A549 (cell line): ENCODE measurements at regions not wholly inside any gene's neighbourhood (a gene's known extent, or its start where the extent isn't known, plus 50 kb on each side); places are given as distances from the start of the nearest gene placed in this dataset.

Experiments used
- ATAC-seq, 2 experiments: fragments of 200-7000 bp in 1 of 2; fragments of >200 bp in 1 of 2; cut with Nextera tagmentation in 1 of 2; cut with Tn5 transposase in 1 of 2; 3 replicates each; pipeline versions ENCODE4 v1.8.0 to v1.9.1; 2018 to 2020; ENCODE audit warnings: mild to moderate bottlenecking in 1 of 2, moderate library complexity in 1 of 2
- CTCF ChIA-PET: fragments of 300-600 bp; sonication (Branson Sonifier 250); formaldehyde crosslinking; extraction: SDS; loops from one replicate; lab custom pipeline; 2021; ENCODE audit warnings: antibody characterized with exemption, inconsistent platforms; lab: Yijun Ruan, JAX
- POLR2A ChIA-PET: fragments of 350-600 bp; formaldehyde crosslinking; extraction: SDS; loops from one replicate; lab custom pipeline; 2021; ENCODE audit warnings: antibody characterized with exemption, inconsistent platforms; lab: Yijun Ruan, JAX
- DNase-seq, 2 experiments: peaks; one replicate each; pipeline versions ENCODE4 v3.0.0 to v3.0.0-alpha.2; 2011 to 2016; ENCODE audit warnings: low read depth in 1 of 2, low spot score in 1 of 2
- FAIRE-seq: peaks from 2 replicates; lab custom pipeline; 2011; peaks lifted over from hg19 to GRCh38; lab: Jason Lieb, UNC
- H3K27ac ChIP-seq, 2 experiments: fragments of >200 bp; sonication (Bioruptor Twin); formaldehyde crosslinking; 3 replicates each; pipeline ENCODE4 v1.5.1; 2016 to 2017
- H3K4me1 ChIP-seq: fragments of >200 bp; sonication (Bioruptor Twin); formaldehyde crosslinking; 3 replicates; pipeline ENCODE4 v1.6.1; 2016
- H3K4me2 ChIP-seq: fragments of >200 bp; sonication (Bioruptor Twin); formaldehyde crosslinking; 3 replicates; pipeline ENCODE4 v1.6.1; 2016
- H3K4me3 ChIP-seq: fragments of >200 bp; sonication (Bioruptor Twin); formaldehyde crosslinking; 3 replicates; pipeline ENCODE4 v1.5.1; 2016
- H3K9me3 ChIP-seq: fragments of >200 bp; sonication (Bioruptor Twin); formaldehyde crosslinking; 3 replicates; pipeline ENCODE4 v1.6.1; 2016
- CBX8 ChIP-seq: fragments of 200-600 bp; sonication (generic); IDR thresholded peaks from 2 replicates; pipeline ENCODE4 v1.6.1; 2016
- CEBPB ChIP-seq, 2 experiments: fragments of >200 bp in 1 of 2; sonication (Bioruptor Twin) in 1 of 2; formaldehyde crosslinking in 1 of 2; IDR thresholded peaks; 2 replicates each; pipeline ENCODE4 v1.6.1; 2012 to 2016
- CHD2 ChIP-seq: fragments of 150-350 bp; IDR thresholded peaks from 2 replicates; pipeline ENCODE4 v1.6.1; 2014; ENCODE audit warnings: low read length; ENCODE audit not compliant: partially characterized antibody
- CHD4 ChIP-seq: fragments of 200-600 bp; sonication (generic); IDR thresholded peaks from 2 replicates; pipeline ENCODE4 v1.6.1; 2016; ENCODE audit warnings: antibody characterized with exemption, mild to moderate bottlenecking, borderline replicate concordance
- E2F6 ChIP-seq: IDR thresholded peaks from 2 replicates; pipeline ENCODE4 v1.6.1; 2012; ENCODE audit warnings: low read depth, borderline replicate concordance
- EHF ChIP-seq: fragments of 250-450 bp; sonication (Bioruptor Pico); IDR thresholded peaks from 2 replicates; pipeline ENCODE4 v1.5.0; 2020; ENCODE audit warnings: mild to moderate bottlenecking
- EHMT2 ChIP-seq: fragments of 200-600 bp; sonication (generic); IDR thresholded peaks from 2 replicates; pipeline ENCODE4 v1.6.1; 2016; ENCODE audit warnings: antibody characterized with exemption, low read depth, mild to moderate bottlenecking, moderate library complexity
- EP300 ChIP-seq, 2 experiments: fragments of >200 bp; sonication (Bioruptor Twin); formaldehyde crosslinking; IDR thresholded peaks; 2 replicates in 1 of 2; 3 replicates in 1 of 2; pipeline ENCODE4 v1.6.1; 2016 to 2017
- ESRRA ChIP-seq: fragments of 150-350 bp; IDR thresholded peaks from 2 replicates; pipeline ENCODE4 v1.6.1; 2014; ENCODE audit warnings: mild to moderate bottlenecking, low read length, borderline replicate concordance
- FOSB ChIP-seq: fragments of 250-450 bp; sonication (Bioruptor Pico); IDR thresholded peaks from 2 replicates; pipeline ENCODE4 v1.5.0; 2020; ENCODE audit warnings: mild to moderate bottlenecking, moderate library complexity
- FOSL2 ChIP-seq, 2 experiments: fragments of 450-650 bp in 1 of 2; fragments of >200 bp in 1 of 2; sonication (Bioruptor Twin) in 1 of 2; formaldehyde crosslinking; IDR thresholded peaks; 2 replicates each; pipeline versions ENCODE4 v1.5.0 to v1.6.1; 2016 to 2020; ENCODE audit warnings: mild to moderate bottlenecking in 1 of 2, moderate library complexity in 1 of 2
- GATA3 ChIP-seq: IDR thresholded peaks from 2 replicates; pipeline ENCODE4 v1.6.1; 2012; ENCODE audit warnings: borderline replicate concordance
- HDAC2 ChIP-seq: fragments of 200-600 bp; sonication (generic); IDR thresholded peaks from 2 replicates; pipeline ENCODE4 v1.6.1; 2016
- HES2 ChIP-seq: fragments of >200 bp; sonication (Bioruptor Twin); formaldehyde crosslinking; IDR thresholded peaks from 2 replicates; pipeline ENCODE4 v1.6.1; 2016
- HOXA7 ChIP-seq: fragments of 250-450 bp; sonication (Bioruptor Pico); IDR thresholded peaks from 2 replicates; pipeline ENCODE4 v1.5.0; 2020; ENCODE audit warnings: mild to moderate bottlenecking, moderate library complexity
- JUNB ChIP-seq: fragments of >200 bp; sonication (Bioruptor Twin); formaldehyde crosslinking; IDR thresholded peaks from 2 replicates; pipeline ENCODE4 v1.6.1; 2016
- MAX ChIP-seq: IDR thresholded peaks from 2 replicates; pipeline ENCODE4 v1.6.1; 2012
- MAZ ChIP-seq: fragments of 150-350 bp; IDR thresholded peaks from 2 replicates; pipeline ENCODE4 v1.6.1; 2014; ENCODE audit warnings: antibody characterized with exemption, low read depth, low read length, borderline replicate concordance
- NFE2L2 ChIP-seq: fragments of 150-350 bp; conservative IDR thresholded peaks from 2 replicates; pipeline ENCODE4 v1.6.1; 2014; ENCODE audit warnings: low read length
- PHF8 ChIP-seq: fragments of 200-600 bp; sonication (generic); IDR thresholded peaks from 2 replicates; pipeline ENCODE4 v1.6.1; 2016; ENCODE audit warnings: low read depth, mild to moderate bottlenecking, antibody characterized with exemption, moderate library complexity, borderline replicate concordance
- POLR2A ChIP-seq: IDR thresholded peaks from 2 replicates; pipeline ENCODE4 v1.6.1; 2012; ENCODE audit warnings: mild to moderate bottlenecking, low read length
- RAD21 ChIP-seq, 2 experiments: fragments of >200 bp in 1 of 2; sonication (Bioruptor Twin) in 1 of 2; formaldehyde crosslinking in 1 of 2; IDR thresholded peaks in 1 of 2; conservative IDR thresholded peaks in 1 of 2; 2 replicates in 1 of 2; 3 replicates in 1 of 2; pipeline ENCODE4 v1.6.1; 2012 to 2018; ENCODE audit warnings: inconsistent platforms in 1 of 2
- RCOR1 ChIP-seq: fragments of 150-350 bp; IDR thresholded peaks from 2 replicates; pipeline ENCODE4 v1.6.1; 2014; ENCODE audit warnings: antibody characterized with exemption, low read length, low read depth
- RFX5 ChIP-seq: fragments of 450-650 bp; IDR thresholded peaks from 2 replicates; pipeline ENCODE4 v1.7.1; 2014; ENCODE audit warnings: antibody characterized with exemption, mild to moderate bottlenecking, moderate library complexity
- SMC3 ChIP-seq: fragments of >200 bp; sonication (Bioruptor Twin); formaldehyde crosslinking; IDR thresholded peaks from 3 replicates; pipeline ENCODE4 v1.6.1; 2018; ENCODE audit warnings: inconsistent platforms
- TP53 ChIP-seq: fragments of 250-450 bp; sonication (Bioruptor Pico); IDR thresholded peaks from 2 replicates; pipeline ENCODE4 v1.5.0; 2021; ENCODE audit warnings: mild to moderate bottlenecking, moderate library complexity
- USF2 ChIP-seq: fragments of 450-650 bp; IDR thresholded peaks from 2 replicates; pipeline ENCODE4 v1.6.1; 2014; ENCODE audit warnings: antibody characterized with exemption
- ZFP36 ChIP-seq: fragments of 450-650 bp; IDR thresholded peaks from 2 replicates; pipeline ENCODE4 v1.6.1; 2014; ENCODE audit warnings: borderline replicate concordance; ENCODE audit not compliant: partially characterized antibody
- WGBS: methylation state at CpG from one replicate; pipeline ENCODE4 v1.1.6; 2017; ENCODE audit errors: missing lambda C conversion rate; 5-methylcytosine and 5-hydroxymethylcytosine counted together
- TF ChIP-seq, protein P1 (sequence below): fragments of >200 bp; sonication (Bioruptor Twin); formaldehyde crosslinking; IDR thresholded peaks from 3 replicates; pipeline ENCODE4 v1.5.1; 2016
- TF ChIP-seq, protein P2 (sequence below): fragments of 200-600 bp; sonication (generic); IDR thresholded peaks from 2 replicates; pipeline ENCODE4 v1.6.1; 2016; ENCODE audit warnings: antibody characterized with exemption, mild to moderate bottlenecking, moderate library complexity

DNA sequence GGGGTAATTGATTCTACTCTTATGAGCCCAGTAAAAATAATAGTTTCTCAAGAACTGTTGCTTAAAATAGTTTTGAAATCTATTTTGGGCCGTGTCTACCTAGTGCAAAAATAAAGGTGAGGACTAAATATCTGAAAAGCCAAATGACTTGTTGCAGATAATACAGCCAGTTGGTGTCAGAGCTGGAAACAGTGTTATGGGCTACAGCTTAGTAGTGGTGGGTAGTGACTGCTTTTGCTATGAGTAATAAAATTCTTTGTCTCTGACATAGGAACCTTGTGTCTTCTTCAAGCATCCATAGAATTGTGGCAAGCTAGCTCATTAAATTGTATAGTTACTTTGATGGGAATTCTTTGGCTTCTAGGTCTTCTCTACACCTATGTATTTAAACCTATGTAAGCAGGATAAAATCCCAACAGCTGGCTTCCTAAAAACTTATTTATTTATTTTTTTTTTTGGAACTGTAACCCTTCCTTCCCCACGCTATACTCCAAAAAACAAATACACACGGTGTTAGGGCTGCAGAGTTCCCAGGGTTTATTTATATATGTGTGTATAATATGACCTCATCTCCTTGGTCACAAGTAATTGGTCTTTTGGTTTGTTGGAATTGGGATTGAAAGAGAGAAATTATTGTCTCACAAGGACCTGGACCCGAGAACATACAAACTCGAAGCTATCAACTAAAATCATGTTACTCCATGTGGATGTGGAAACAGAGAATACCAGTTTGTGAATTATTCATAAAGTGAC is 138.0 kb downstream of the NUDT12 start (continued):
- TF ChIP-seq FOSL2 (IDR thresholded peaks at IDR 0.05) (no peak), FOSL2 (CRISPR knock-in tag; IDR thresholded peaks at IDR 0.05) (no peak), RFX5 (no peak), CHD2 (no peak), EHMT2 (no peak), NFE2L2 (no peak), CEBPB (IDR thresholded peaks at IDR 0.05) (no peak), EHF (CRISPR knock-in tag) (no peak), HOXA7 (CRISPR knock-in tag) (no peak), HES2 (no peak), E2F6 (no peak), CBX8 (no peak)

GRCh38 chr5:103424026-103424425 is 138.6 kb downstream of the NUDT12 start:
- no peaks in the 10 kb centered on the region for H3K9me3 ChIP-seq
- 22% methylated on average over 2 of the region's 2 CpGs for whole genome bisulfite sequencing
- H3K4me2 ChIP-seq: no peak overlapping the region
- H3K27ac ChIP-seq: no peak overlapping the region
- no peak for FAIRE-seq
- TF ChIP-seq JUNB (no peak), RFX5 (no peak), MAX (no peak), POLR2A (no peak), GATA3 (no peak), FOSB (CRISPR knock-in tag) (no peak), USF2 (no peak), EP300 (IDR thresholded peaks at IDR 0.05) (no peak), TP53 (CRISPR knock-in tag) (no peak), CEBPB (IDR thresholded peaks at IDR 0.05) (no peak), SMC3 (no peak), HOXA7 (CRISPR knock-in tag) (no peak), CBX8 (no peak), RAD21 (conservative IDR thresholded peaks at IDR 0.05 in 1 of 2, IDR thresholded peaks at IDR 0.05 in 1 of 2) (no peak), EHMT2 (no peak)
- TF ChIP-seq, protein P1, sequence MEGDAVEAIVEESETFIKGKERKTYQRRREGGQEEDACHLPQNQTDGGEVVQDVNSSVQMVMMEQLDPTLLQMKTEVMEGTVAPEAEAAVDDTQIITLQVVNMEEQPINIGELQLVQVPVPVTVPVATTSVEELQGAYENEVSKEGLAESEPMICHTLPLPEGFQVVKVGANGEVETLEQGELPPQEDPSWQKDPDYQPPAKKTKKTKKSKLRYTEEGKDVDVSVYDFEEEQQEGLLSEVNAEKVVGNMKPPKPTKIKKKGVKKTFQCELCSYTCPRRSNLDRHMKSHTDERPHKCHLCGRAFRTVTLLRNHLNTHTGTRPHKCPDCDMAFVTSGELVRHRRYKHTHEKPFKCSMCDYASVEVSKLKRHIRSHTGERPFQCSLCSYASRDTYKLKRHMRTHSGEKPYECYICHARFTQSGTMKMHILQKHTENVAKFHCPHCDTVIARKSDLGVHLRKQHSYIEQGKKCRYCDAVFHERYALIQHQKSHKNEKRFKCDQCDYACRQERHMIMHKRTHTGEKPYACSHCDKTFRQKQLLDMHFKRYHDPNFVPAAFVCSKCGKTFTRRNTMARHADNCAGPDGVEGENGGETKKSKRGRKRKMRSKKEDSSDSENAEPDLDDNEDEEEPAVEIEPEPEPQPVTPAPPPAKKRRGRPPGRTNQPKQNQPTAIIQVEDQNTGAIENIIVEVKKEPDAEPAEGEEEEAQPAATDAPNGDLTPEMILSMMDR: no peak
- no peaks in the 10 kb centered on the region for H3K4me1 ChIP-seq
- no peak overlapping the region for H3K4me3 ChIP-seq
- DNase-seq: no peak
- POLR2A ChIA-PET: no interaction called here
- CTCF ChIA-PET: no interaction called here
- ATAC-seq: no peak

DNA sequence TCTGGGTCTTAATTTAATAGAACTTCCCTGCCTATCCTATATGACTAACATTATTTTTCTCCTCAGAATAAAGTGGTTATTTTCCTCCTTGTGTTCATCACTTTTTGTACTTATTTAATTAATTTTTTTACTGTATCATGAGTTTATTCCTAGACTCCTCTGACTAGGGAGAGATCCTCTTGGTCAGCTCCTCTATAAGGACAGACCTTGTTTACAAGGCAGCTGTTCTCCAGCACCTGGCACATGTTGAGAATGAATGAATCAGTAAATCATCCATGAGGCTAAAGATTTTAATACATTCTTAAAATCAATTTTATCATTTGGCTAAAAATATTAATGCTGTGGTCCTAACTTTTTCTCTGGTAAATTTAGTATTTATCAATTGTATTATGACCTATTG is 139.8 kb downstream of the NUDT12 start:
- Histone ChIP-seq H3K9me3 (no peaks in the 10 kb centered on the region), H3K4me1 (no peaks in the 10 kb centered on the region), H3K27ac (no peak overlapping the region), H3K4me3 (no peak overlapping the region), H3K4me2 (no peak overlapping the region)
- DNase-seq (no peak), FAIRE-seq (no peak), ATAC-seq (no peak)
- ChIA-PET CTCF (no interaction called here), POLR2A (no interaction called here)
- TF ChIP-seq RCOR1 (no peak), JUNB (no peak), ESRRA (no peak), MAZ (no peak), CHD4 (no peak), HDAC2 (no peak), RFX5 (no peak), ZFP36 (no peak), PHF8 (no peak)
- TF ChIP-seq, protein P2, sequence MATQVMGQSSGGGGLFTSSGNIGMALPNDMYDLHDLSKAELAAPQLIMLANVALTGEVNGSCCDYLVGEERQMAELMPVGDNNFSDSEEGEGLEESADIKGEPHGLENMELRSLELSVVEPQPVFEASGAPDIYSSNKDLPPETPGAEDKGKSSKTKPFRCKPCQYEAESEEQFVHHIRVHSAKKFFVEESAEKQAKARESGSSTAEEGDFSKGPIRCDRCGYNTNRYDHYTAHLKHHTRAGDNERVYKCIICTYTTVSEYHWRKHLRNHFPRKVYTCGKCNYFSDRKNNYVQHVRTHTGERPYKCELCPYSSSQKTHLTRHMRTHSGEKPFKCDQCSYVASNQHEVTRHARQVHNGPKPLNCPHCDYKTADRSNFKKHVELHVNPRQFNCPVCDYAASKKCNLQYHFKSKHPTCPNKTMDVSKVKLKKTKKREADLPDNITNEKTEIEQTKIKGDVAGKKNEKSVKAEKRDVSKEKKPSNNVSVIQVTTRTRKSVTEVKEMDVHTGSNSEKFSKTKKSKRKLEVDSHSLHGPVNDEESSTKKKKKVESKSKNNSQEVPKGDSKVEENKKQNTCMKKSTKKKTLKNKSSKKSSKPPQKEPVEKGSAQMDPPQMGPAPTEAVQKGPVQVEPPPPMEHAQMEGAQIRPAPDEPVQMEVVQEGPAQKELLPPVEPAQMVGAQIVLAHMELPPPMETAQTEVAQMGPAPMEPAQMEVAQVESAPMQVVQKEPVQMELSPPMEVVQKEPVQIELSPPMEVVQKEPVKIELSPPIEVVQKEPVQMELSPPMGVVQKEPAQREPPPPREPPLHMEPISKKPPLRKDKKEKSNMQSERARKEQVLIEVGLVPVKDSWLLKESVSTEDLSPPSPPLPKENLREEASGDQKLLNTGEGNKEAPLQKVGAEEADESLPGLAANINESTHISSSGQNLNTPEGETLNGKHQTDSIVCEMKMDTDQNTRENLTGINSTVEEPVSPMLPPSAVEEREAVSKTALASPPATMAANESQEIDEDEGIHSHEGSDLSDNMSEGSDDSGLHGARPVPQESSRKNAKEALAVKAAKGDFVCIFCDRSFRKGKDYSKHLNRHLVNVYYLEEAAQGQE: no peak
